GM18502 (cell line): ENCODE measurements at regions not wholly inside any gene's neighbourhood (a gene's known extent, or its start where the extent isn't known, plus 50 kb on each side); places are given as distances from the start of the nearest gene placed in this dataset.
"Not testable (repeated sequence)": the region's sequence is repeated elsewhere in the genome, so short reads cannot be mapped to it uniquely, and the experiment has no call there.

Experiments used
- ATAC-seq: cut with Tn5 transposase; IDR thresholded peaks from one replicate; pipeline ENCODE4 v1.9.1; 2021; ENCODE audit warnings: mild to moderate bottlenecking; ENCODE audit not compliant: unreplicated experiment, poor library complexity

DNA sequence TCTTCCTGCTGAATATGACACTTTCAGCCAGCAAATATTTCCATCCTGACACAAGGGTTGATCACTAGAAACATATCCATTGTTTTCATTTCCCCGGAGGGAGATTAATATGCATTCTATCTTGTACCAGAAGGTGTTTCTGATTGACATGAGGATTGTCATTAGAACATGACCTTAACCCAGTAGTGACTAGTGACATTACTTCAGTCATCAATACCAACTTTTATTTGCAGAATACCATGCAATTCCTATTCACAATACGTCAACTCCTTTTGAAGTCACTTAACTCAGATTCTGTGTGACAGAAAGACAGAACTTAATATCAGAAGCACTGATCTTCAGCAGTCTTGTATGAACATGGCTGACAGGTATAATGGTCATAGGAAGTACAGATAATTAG is 1108.9 kb upstream of the CRIM1 start:
- ATAC-seq: no peak

- no peak for ATAC-seq
Measured at GRCh38 chr2:35228584-35228983, 1127.0 kb upstream of the CRIM1 start.

DNA sequence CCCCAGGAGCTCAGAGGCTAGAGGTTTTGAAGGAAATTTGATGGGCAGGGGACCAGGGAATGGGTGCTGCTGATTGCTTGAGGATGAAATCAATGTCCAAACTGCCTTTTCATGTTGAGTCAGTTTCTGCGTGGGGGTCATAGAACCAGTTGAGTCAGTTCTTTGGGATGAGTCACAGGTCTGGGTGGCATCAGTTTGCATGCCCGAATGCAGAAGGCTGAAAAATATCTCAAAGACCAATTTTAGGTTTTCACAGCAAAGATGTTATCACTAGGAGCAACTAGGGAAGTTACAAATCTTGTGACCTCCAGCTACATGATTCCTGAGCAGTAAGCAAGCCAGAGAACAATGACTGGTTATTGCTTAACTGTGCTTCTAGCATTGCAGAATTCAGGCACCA is 1135.1 kb upstream of the CRIM1 start:
- ATAC-seq: no peak

GRCh38 chr2:35204881-35205280 is 1150.7 kb upstream of the CRIM1 start:
- ATAC-seq: no peak

DNA sequence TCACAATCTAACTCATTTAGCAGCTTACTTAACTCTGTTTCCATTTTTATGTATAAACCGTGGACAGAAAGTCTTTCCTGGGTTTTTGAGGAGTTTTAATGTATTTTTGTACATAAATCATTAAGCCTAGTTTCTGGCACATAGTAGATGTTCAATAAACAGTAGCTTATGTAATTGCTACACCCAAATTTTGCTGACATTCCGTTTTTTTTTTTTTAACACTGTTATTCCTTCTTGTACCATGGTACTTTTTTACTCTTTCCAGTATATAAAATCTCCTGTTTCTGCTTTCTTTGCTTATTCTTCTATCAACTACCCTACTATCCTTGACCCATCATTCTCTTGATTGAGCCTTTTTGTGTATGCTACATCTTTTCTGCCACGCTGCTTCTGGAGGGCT is 1151.3 kb upstream of the CRIM1 start:
- no peak for ATAC-seq

DNA sequence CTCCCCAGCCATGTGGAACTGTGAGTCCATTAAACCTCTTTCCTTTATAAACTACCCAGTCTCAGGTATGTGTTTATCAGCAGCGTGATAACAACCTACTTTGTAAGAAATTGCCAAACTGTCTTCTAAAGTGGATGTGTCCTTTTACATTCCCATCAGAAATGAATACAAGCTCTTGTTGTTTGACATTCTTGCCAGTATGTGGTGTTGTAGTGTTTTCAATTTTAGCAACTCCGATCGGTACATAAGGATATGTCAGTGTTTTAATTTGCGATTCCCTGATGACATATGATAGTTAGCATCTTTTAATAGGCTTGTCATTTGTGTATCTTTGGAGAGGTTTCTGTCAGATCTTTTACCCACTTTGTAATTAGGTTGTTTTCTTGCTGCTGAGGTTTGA is 1156.3 kb upstream of the CRIM1 start:
- ATAC-seq: no peak

GRCh38 chr2:35185861-35186412 is 1169.6 kb upstream of the CRIM1 start:
- no peak for ATAC-seq

GRCh38 chr2:35184471-35184870 is 1171.1 kb upstream of the CRIM1 start:
- no peak for ATAC-seq

- ATAC-seq: not testable (repeated sequence)
Measured at GRCh38 chr2:35176726-35177125, 1178.9 kb upstream of the CRIM1 start.

- no peak for ATAC-seq
Measured at GRCh38 chr2:35174845-35175244, 1180.7 kb upstream of the CRIM1 start.

GRCh38 chr2:35172687-35173086 is 1182.9 kb upstream of the CRIM1 start:
- ATAC-seq: no peak

- no peak for ATAC-seq
Measured at GRCh38 chr2:35168351-35168750, 1187.2 kb upstream of the CRIM1 start.

- ATAC-seq: no peak
Measured at GRCh38 chr2:35163948-35164347, 1191.6 kb upstream of the CRIM1 start.

GRCh38 chr2:35160871-35161270 is 1194.7 kb upstream of the CRIM1 start:
- no peak for ATAC-seq

DNA sequence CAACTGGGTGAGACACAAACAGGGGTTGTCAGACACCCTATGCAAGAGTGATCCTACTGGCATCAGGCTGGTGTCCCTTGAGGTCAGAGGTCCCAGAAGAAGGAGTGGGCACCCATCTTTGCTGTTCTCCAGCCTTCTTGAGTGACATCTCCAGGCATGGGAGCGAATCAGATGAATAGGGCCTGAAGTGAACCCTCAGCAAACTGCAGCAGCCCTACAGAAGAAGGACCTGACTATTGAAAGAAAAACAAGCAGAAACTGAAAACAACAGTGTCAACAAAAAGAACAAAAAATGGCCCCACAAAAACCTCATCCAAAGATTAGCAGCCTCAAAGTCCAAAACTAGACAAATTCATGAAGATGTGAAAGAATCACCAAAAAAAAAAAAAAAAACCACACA is 1229.7 kb upstream of the CRIM1 start:
- no peak for ATAC-seq

DNA sequence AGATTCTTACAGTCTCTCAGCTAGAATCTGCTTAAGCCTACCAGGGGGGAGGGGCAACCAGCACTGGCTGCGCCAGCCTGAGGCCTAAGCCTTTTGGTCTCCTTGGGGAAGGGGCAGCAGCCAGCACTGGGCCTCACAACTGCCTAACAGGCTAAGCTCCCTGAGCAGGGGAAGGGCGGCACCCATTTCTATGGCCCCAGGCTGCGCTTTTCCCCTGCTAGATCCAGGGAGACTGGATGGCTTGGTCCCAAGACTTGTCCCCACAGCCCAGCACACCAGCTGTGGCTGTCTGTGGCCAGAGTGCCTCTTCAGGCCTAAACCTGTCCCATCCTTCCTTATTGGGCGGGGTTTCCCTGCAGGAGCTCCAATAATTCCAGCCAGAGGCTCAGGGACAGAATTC is 1230.3 kb upstream of the CRIM1 start:
- ATAC-seq: no peak

DNA sequence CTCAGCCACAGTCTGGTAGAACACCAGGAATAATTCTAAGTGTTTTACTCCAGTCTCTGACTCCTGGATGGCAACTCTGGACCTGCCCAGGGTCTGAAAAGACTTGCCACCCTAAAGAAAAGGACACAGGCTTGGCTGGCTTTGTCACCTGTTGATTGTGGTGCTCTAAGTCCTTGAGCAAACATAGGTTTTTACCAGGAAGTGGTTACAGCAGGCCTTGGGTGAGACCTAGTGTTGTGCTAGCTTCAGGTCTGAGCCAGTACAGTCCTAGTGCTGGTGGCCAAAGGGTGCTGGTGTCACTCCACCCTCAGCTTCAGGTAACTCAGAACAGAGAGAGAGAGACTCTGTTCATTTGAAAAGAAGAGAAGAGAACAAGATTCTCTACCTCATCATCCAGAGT is 1239.4 kb upstream of the CRIM1 start:
- ATAC-seq: no peak

DNA sequence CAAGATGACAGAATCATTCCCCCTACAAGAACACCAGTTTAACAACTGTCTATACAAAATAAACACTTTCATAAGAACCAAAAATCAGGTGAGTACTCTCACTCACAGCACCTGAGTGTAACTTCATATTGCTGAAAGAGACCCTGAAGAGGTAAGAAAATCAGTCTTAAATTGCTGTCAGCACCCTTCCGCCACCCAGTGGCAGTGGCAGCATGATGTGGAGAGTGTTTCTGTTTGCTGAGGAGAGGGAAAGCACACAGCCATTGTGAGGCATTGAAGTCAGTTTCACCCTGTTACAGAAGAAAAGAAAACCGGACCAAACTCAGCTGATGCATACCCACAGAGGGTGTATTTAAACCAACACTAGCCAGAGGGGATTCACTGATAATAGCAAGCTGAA is 1240.8 kb upstream of the CRIM1 start:
- ATAC-seq: no peak

DNA sequence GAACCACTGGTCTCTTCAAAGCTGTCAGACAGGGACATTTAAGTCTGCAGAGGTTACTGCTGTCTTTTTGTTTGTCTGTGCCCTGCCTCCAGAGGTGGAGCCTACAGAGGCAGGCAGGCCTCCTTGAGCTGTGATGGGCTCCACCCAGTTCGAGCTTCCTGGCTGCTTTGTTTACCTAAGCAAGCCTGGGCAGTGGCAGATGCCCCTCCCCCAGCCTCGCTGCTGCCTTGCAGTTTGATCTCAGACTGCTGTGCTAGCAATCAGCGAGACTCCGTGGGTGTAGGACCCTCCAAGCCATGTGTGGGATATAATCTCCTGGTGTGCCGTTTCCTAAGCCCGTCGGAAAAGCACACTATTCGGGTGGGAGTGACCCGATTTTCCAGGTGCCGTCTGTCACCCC is 1243.2 kb upstream of the CRIM1 start:
- ATAC-seq: not testable (repeated sequence)

DNA sequence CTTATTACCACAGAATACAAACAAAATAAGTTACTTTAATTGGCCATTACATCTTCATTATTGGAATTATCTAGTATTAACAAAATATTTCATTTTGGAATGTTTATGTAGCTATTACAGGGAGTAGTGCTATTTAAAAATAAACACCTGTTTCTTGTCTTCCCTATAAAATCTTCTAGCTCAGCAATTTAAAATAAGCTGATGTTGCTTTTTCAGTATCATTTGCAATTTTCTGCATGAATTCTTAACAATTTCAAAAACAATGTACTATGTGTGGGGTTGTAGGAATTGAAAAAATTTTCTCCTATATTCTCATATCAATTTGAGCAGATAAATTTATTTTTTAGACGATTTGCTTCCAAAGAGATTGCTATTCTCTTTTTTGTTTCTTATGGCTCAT is 1251.3 kb upstream of the CRIM1 start:
- ATAC-seq: no peak

DNA sequence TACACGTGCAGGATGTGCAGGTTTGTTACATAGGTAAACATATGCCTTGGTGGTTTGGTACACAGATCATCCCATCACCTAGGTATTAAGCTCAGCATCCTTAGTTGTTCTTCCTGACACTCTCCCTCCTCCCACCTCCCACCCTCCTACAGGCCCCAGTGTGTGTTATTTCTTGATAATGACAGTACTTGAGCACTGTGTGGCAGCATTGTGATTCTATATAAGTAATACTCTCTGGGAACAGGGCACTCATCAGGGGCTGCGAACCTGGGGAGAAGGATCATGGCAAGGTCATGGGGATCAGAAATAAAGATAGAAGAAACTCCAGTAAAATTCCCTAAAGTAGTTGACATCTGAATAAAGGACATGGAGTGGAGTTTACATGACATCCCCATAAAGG is 1256.2 kb upstream of the CRIM1 start:
- no peak for ATAC-seq

DNA sequence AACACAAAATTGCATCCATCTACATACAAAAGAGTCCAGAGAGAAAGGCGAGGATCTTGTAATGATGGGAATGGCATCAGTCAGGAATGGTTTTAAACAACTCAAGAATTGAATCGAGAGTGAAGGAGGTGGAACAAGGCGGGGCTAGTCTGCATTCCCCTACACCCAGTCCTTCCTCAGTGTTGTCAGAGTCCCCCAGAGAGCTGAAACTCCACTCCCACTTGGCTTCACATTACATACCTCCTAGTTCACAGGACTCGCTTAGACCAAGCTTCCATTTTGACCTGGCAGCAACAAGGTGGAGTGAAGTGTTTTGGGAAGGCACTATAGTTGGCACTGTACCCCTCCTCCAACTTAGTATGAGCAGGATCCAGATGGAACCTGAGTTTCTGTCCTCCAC is 1273.5 kb upstream of the CRIM1 start:
- ATAC-seq: no peak

GRCh38 chr2:35081622-35082015 is 1274.0 kb upstream of the CRIM1 start:
- ATAC-seq: no peak
